ENCODE measurements at regions not wholly inside any gene's neighbourhood (a gene's known extent, or its start where the extent isn't known, plus 50 kb on each side); places are given as distances from the start of the nearest gene placed in this dataset.
"Not testable (repeated sequence)": the region's sequence is repeated elsewhere in the genome, so short reads cannot be mapped to it uniquely, and the experiment has no call there.

GRCh38 chr16:79380995-79381602 is 219.4 kb downstream of the MAF start:
- ChIA-PET CTCF (no interaction called here), POLR2A (no interaction called here)
- TF ChIP-seq TCF7L2 (IDR thresholded peaks at IDR 0.05; ENCODE audit: low read depth, low read length), result no peak
- TF ChIP-seq, protein P1, sequence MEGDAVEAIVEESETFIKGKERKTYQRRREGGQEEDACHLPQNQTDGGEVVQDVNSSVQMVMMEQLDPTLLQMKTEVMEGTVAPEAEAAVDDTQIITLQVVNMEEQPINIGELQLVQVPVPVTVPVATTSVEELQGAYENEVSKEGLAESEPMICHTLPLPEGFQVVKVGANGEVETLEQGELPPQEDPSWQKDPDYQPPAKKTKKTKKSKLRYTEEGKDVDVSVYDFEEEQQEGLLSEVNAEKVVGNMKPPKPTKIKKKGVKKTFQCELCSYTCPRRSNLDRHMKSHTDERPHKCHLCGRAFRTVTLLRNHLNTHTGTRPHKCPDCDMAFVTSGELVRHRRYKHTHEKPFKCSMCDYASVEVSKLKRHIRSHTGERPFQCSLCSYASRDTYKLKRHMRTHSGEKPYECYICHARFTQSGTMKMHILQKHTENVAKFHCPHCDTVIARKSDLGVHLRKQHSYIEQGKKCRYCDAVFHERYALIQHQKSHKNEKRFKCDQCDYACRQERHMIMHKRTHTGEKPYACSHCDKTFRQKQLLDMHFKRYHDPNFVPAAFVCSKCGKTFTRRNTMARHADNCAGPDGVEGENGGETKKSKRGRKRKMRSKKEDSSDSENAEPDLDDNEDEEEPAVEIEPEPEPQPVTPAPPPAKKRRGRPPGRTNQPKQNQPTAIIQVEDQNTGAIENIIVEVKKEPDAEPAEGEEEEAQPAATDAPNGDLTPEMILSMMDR (IDR thresholded peaks at IDR 0.05), result no peak
- TF ChIP-seq POLR2AphosphoS5 (IDR thresholded peaks at IDR 0.05; ENCODE audit: low read depth, low read length), result no peak
- no peak for TF ChIP-seq SIN3A (IDR thresholded peaks at IDR 0.05; ENCODE audit: borderline replicate concordance, insufficient read depth, low read depth, low read length)
- TF ChIP-seq, protein P2, sequence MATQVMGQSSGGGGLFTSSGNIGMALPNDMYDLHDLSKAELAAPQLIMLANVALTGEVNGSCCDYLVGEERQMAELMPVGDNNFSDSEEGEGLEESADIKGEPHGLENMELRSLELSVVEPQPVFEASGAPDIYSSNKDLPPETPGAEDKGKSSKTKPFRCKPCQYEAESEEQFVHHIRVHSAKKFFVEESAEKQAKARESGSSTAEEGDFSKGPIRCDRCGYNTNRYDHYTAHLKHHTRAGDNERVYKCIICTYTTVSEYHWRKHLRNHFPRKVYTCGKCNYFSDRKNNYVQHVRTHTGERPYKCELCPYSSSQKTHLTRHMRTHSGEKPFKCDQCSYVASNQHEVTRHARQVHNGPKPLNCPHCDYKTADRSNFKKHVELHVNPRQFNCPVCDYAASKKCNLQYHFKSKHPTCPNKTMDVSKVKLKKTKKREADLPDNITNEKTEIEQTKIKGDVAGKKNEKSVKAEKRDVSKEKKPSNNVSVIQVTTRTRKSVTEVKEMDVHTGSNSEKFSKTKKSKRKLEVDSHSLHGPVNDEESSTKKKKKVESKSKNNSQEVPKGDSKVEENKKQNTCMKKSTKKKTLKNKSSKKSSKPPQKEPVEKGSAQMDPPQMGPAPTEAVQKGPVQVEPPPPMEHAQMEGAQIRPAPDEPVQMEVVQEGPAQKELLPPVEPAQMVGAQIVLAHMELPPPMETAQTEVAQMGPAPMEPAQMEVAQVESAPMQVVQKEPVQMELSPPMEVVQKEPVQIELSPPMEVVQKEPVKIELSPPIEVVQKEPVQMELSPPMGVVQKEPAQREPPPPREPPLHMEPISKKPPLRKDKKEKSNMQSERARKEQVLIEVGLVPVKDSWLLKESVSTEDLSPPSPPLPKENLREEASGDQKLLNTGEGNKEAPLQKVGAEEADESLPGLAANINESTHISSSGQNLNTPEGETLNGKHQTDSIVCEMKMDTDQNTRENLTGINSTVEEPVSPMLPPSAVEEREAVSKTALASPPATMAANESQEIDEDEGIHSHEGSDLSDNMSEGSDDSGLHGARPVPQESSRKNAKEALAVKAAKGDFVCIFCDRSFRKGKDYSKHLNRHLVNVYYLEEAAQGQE (IDR thresholded peaks at IDR 0.05; ENCODE audit: insufficient read depth in 1 of 2, low read depth in 2 of 2, low read length in 1 of 2), result no peak
- Histone ChIP-seq H3K27ac (ENCODE audit: low read length) (no peak overlapping the region), H3K27me3 (ENCODE audit: control insufficient read depth, insufficient read depth, low read length) (no peaks in the 10 kb centered on the region), H3K36me3 (ENCODE audit: control insufficient read depth, insufficient read depth, low read length) (no peaks in the 10 kb centered on the region), H3K4me1 (ENCODE audit: control insufficient read depth, insufficient read depth, low read length) (no peaks in the 10 kb centered on the region), H3K9me3 (ENCODE audit: control insufficient read depth, insufficient read depth, low read depth, low read length) (no peaks in the 10 kb centered on the region), H3K4me3 (ENCODE audit: low read depth in 2 of 2, low read length in 2 of 2) (no peak overlapping the region)
- in situ Hi-C loops (cut with HindIII; ENCODE audit: low pct_unique_long_range_greater_than_20kb, low sequenced_read_pairs), result no loop called here
- no peak for DNase-seq (ENCODE audit: low read depth, low spot score)
- intact Hi-C loops (cut with micrococcal nuclease; ENCODE audit: unreplicated experiment), result no loop called here
- ATAC-seq, result no peak
- no TSS peak for BruUV-seq (replicated peaks)

DNA sequence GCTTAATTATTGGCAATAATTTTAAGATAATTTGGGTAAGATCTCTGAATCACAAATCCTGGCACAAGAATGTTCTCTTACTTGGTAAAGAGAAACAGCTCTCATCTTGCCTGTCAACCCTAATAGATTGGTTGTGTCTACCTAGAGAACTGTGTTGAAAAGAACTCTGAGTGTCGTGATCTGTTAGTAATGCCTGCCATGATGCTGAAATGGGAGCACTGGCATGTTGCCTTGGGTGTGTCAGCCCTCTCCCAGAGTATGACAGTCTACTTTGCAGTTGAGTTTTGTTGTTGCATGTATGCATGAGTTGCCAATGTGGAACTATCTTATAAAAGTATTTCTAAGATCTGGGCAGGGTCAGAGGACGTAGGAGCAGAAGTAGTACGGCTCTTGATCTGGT is 221.4 kb downstream of the MAF start:
- in situ Hi-C loops (cut with HindIII; ENCODE audit: low pct_unique_long_range_greater_than_20kb, low sequenced_read_pairs), result no loop called here
- TF ChIP-seq, protein P1 (IDR thresholded peaks at IDR 0.05), result no peak
- TF ChIP-seq POLR2AphosphoS5 (IDR thresholded peaks at IDR 0.05; ENCODE audit: low read depth, low read length), result no peak
- TF ChIP-seq TCF7L2 (IDR thresholded peaks at IDR 0.05; ENCODE audit: low read depth, low read length), result no peak
- TF ChIP-seq, protein P2 (IDR thresholded peaks at IDR 0.05; ENCODE audit: insufficient read depth in 1 of 2, low read depth in 2 of 2, low read length in 1 of 2), result no peak
- TF ChIP-seq SIN3A (IDR thresholded peaks at IDR 0.05; ENCODE audit: borderline replicate concordance, insufficient read depth, low read depth, low read length), result no peak
- DNase-seq (ENCODE audit: low read depth, low spot score), result no peak
- H3K27me3 ChIP-seq (ENCODE audit: control insufficient read depth, insufficient read depth, low read length), result no peaks in the 10 kb centered on the region
- no peaks in the 10 kb centered on the region for H3K36me3 ChIP-seq (ENCODE audit: control insufficient read depth, insufficient read depth, low read length)
- BruUV-seq (replicated peaks), result no TSS peak
- intact Hi-C loops (cut with micrococcal nuclease; ENCODE audit: unreplicated experiment), result no loop called here
- ChIA-PET CTCF (no interaction called here), POLR2A (no interaction called here)
- no peaks in the 10 kb centered on the region for H3K4me1 ChIP-seq (ENCODE audit: control insufficient read depth, insufficient read depth, low read length)
- no peaks in the 10 kb centered on the region for H3K9me3 ChIP-seq (ENCODE audit: control insufficient read depth, insufficient read depth, low read depth, low read length)
- no peak for ATAC-seq
- H3K27ac ChIP-seq (ENCODE audit: low read length), result no peak overlapping the region
- no peak overlapping the region for H3K4me3 ChIP-seq (ENCODE audit: low read depth in 2 of 2, low read length in 2 of 2)

- ATAC-seq; intact Hi-C loops (cut with micrococcal nuclease; ENCODE audit: unreplicated experiment); H3K27me3 ChIP-seq (ENCODE audit: control insufficient read depth, insufficient read depth, low read length); in situ Hi-C loops (cut with HindIII; ENCODE audit: low pct_unique_long_range_greater_than_20kb, low sequenced_read_pairs); H3K4me3 ChIP-seq (ENCODE audit: low read depth in 2 of 2, low read length in 2 of 2); CTCF ChIA-PET; H3K27ac ChIP-seq (ENCODE audit: low read length); DNase-seq (ENCODE audit: low read depth, low spot score); BruUV-seq (replicated peaks); POLR2A ChIA-PET; H3K4me1 ChIP-seq (ENCODE audit: control insufficient read depth, insufficient read depth, low read length); H3K36me3 ChIP-seq (ENCODE audit: control insufficient read depth, insufficient read depth, low read length); H3K9me3 ChIP-seq (ENCODE audit: control insufficient read depth, insufficient read depth, low read depth, low read length): not testable (repeated sequence)
Observed at GRCh38 chr16:79377082-79377481, 223.5 kb downstream of the MAF start.
